B cell (primary cell): ENCODE measurements at regions not wholly inside any gene's neighbourhood (a gene's known extent, or its start where the extent isn't known, plus 50 kb on each side); places are given as distances from the start of the nearest gene placed in this dataset.

Source experiments
- ATAC-seq: fragments of 200-7000 bp; cut with Tn5 transposase; one replicate; pipeline ENCODE4 v1.10.0; 2021; ENCODE audit warnings: low read depth, mild to moderate bottlenecking, moderate number of reproducible peaks, moderate library complexity
- CTCF ChIA-PET: fragments of 350-600 bp; sonication (Branson Sonifier 250); formaldehyde crosslinking; loops from one replicate; lab custom pipeline; 2021; ENCODE audit warnings: antibody characterized with exemption, inconsistent platforms; lab: Charles Lee
- POLR2A ChIA-PET: fragments of 350-600 bp; sonication (Branson Sonifier 250); formaldehyde crosslinking; loops from one replicate; lab custom pipeline; 2021; ENCODE audit warnings: antibody characterized with exemption; lab: Charles Lee
- DNase-seq: peaks from one replicate; pipeline ENCODE4 v3.0.0; 2013
- H2AFZ ChIP-seq: 2 replicates; pipeline ENCODE4 v1.6.1; 2012; ENCODE audit warnings: mild to moderate bottlenecking, low read depth, low read length; ENCODE audit not compliant: insufficient read depth, poor library complexity, severe bottlenecking
- H3K27ac ChIP-seq, 2 donors: 1 replicate in 1 of 2; 2 replicates in 1 of 2; pipeline ENCODE4 v1.5.1; 2012 to 2013; ENCODE audit warnings: low read length in 2 of 2, mild to moderate bottlenecking in 2 of 2, moderate library complexity in 1 of 2
- H3K27me3 ChIP-seq, 4 experiments: fragments of 200-600 bp in 1 of 4; sonication (generic) in 1 of 4; replicated peaks in 1 of 4; 1 replicate in 2 of 4; 2 replicates in 2 of 4; pipeline versions ENCODE4 v1.6.1 to v1.7.0; 2013 to 2016; ENCODE audit warnings: low read length in 3 of 4, mild to moderate bottlenecking in 2 of 4, mixed read lengths in 1 of 4, moderate library complexity in 1 of 4; ENCODE audit not compliant: insufficient read depth in 4 of 4, control insufficient read depth in 3 of 4; ENCODE audit errors: control extremely low read depth in 1 of 4
- H3K36me3 ChIP-seq, 2 experiments: replicated peaks in 1 of 2; 1 replicate in 1 of 2; 2 replicates in 1 of 2; pipeline versions ENCODE4 v1.6.1 to v1.7.1; 2013; ENCODE audit warnings: low read length in 1 of 2; ENCODE audit not compliant: insufficient read depth in 2 of 2, control insufficient read depth in 1 of 2; ENCODE audit errors: control extremely low read depth in 1 of 2, extremely low read depth in 1 of 2
- H3K4me1 ChIP-seq, 2 donors: fragments of 200-600 bp in 1 of 2; sonication (generic) in 1 of 2; 1 replicate in 1 of 2; 2 replicates in 1 of 2; pipeline versions ENCODE4 v1.5.1 to v1.6.1; 2013 to 2017; ENCODE audit warnings: low read length in 2 of 2; ENCODE audit not compliant: control insufficient read depth in 2 of 2, insufficient read depth in 2 of 2
- H3K4me2 ChIP-seq: replicated peaks from 2 replicates; pipeline ENCODE3; 2012; ENCODE audit warnings: mild to moderate bottlenecking, low read depth, low read length; ENCODE audit not compliant: poor library complexity, severe bottlenecking
- H3K4me3 ChIP-seq, 5 experiments: fragments of 200-600 bp in 1 of 5; sonication (generic) in 1 of 5; 1 replicate in 3 of 5; 2 replicates in 2 of 5; pipeline versions ENCODE4 v1.5.1 to v1.7.0; 2011 to 2016; ENCODE audit warnings: low read length in 4 of 5, mild to moderate bottlenecking in 4 of 5, low read depth in 2 of 5, control low read depth in 1 of 5, moderate library complexity in 1 of 5; ENCODE audit not compliant: insufficient read depth in 1 of 5; ENCODE audit errors: control extremely low read depth in 1 of 5, extremely low read depth in 1 of 5
- H3K79me2 ChIP-seq: fragments of 200-600 bp; sonication (generic); one replicate; pipeline ENCODE4 v1.6.0; 2016; ENCODE audit warnings: low read length; ENCODE audit not compliant: control insufficient read depth, insufficient read depth
- H3K9ac ChIP-seq: fragments of 200-600 bp; sonication (generic); 2 replicates; pipeline ENCODE4 v1.6.1; 2017; ENCODE audit warnings: mild to moderate bottlenecking, low read length, moderate library complexity
- H3K9me3 ChIP-seq, 3 donors: one replicate each; pipeline versions ENCODE4 v1.6.1 to v1.7.1; 2013; ENCODE audit warnings: low read length in 2 of 3; ENCODE audit not compliant: control insufficient read depth in 2 of 3, insufficient read depth in 1 of 3; ENCODE audit errors: control extremely low read depth in 1 of 3
- H4K20me1 ChIP-seq: 2 replicates; pipeline ENCODE4 v1.6.0; 2012; ENCODE audit warnings: mild to moderate bottlenecking, low read length; ENCODE audit not compliant: insufficient read depth, control insufficient read depth, poor library complexity, severe bottlenecking
- H3K27ac Mint-ChIP-seq: one replicate; pipeline ENCODE4 v1.8.0; 2021; ENCODE audit warnings: mixed read lengths
- H3K27me3 Mint-ChIP-seq: one replicate; pipeline ENCODE4 v1.8.0; 2021; ENCODE audit warnings: mixed read lengths
- H3K4me1 Mint-ChIP-seq: one replicate; pipeline ENCODE4 v1.8.0; 2021; ENCODE audit warnings: mixed read lengths
- H3K4me3 Mint-ChIP-seq: one replicate; pipeline ENCODE4 v1.8.0; 2021; ENCODE audit warnings: mixed read lengths
- H3K9me3 Mint-ChIP-seq: one replicate; pipeline ENCODE4 v1.8.0; 2022; ENCODE audit warnings: mixed read lengths; ENCODE audit not compliant: insufficient read depth
- EZH2 ChIP-seq: IDR thresholded peaks from 2 replicates; pipeline ENCODE4 v1.6.1; 2012; ENCODE audit warnings: borderline replicate concordance, low read depth, mild to moderate bottlenecking, moderate library complexity, low read length; ENCODE audit not compliant: insufficient read depth, poor library complexity, severe bottlenecking
- WGBS: methylation state at CpG from one replicate; pipeline ENCODE4 v1.1.5; 2013; ENCODE audit warnings: missing lambda C conversion rate; ENCODE audit not compliant: insufficient coverage; 5-methylcytosine and 5-hydroxymethylcytosine counted together
- intact Hi-C: fragments of 100-400 bp; cut with micrococcal nuclease; formaldehyde crosslinking; loops from one replicate; pipeline ENCODE4 v1.10.0; 2022
- TF ChIP-seq, protein P1 (sequence below): fragments of 200-600 bp; IDR thresholded peaks from one replicate; pipeline ENCODE4 v1.8.0; 2022; ENCODE audit warnings: antibody characterized with exemption, mild to moderate bottlenecking

DNA sequence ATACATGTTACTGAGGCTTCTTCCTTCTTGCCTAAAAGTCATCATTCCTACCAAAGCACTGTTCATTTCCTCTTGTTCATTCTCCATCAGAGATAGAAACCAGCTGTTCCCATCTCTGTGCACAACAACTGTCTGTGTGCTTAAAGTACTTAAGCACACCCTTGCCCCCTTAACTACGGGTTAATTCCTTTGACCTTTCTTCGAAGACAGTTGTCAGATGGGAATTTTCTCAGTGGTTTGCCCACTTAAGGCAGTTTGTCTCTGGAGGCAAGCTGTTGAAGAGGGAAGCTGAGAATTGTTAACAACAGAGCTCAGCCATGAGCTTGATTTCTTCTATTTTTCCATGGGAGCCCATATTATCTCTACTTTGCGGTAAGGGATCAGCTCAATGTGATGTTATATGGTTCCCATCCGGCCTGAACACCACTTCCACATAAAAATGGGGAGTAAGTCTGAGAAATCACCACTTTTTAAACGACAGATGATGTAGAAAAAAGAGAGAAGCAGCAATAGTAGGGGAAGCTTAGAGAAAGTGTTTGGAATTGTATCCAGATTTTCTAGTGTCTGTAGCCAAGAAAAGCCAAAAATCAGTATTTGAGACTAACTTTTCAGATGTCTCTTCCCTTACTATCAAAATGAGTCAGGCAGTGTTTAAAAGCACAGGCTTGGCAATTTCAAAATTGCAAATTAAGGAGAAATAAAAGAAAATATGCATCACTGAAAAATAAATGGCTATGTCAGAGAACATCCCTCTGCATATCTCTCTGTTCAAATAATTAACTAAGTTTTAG, 194.4 kb downstream of the SLIT2 start:
- H3K79me2 ChIP-seq = no peaks in the 10 kb centered on the region
- Mint-ChIP-seq H3K9me3 (no peaks in the 10 kb centered on the region), H3K27me3 (peaks cover 4% of the 10 kb centered on the region), H3K4me1 (no peaks in the 10 kb centered on the region), H3K27ac (no peak overlapping the region), H3K4me3 (no peak overlapping the region)
- CTCF ChIA-PET = no interaction called here
- no peak overlapping the region for H2AFZ ChIP-seq
- TF ChIP-seq, protein P1, sequence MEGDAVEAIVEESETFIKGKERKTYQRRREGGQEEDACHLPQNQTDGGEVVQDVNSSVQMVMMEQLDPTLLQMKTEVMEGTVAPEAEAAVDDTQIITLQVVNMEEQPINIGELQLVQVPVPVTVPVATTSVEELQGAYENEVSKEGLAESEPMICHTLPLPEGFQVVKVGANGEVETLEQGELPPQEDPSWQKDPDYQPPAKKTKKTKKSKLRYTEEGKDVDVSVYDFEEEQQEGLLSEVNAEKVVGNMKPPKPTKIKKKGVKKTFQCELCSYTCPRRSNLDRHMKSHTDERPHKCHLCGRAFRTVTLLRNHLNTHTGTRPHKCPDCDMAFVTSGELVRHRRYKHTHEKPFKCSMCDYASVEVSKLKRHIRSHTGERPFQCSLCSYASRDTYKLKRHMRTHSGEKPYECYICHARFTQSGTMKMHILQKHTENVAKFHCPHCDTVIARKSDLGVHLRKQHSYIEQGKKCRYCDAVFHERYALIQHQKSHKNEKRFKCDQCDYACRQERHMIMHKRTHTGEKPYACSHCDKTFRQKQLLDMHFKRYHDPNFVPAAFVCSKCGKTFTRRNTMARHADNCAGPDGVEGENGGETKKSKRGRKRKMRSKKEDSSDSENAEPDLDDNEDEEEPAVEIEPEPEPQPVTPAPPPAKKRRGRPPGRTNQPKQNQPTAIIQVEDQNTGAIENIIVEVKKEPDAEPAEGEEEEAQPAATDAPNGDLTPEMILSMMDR = no peak
- no peaks in the 10 kb centered on the region for H3K36me3 ChIP-seq
- H4K20me1 ChIP-seq = no peaks in the 10 kb centered on the region
- no peak for DNase-seq
- no peak overlapping the region for H3K27ac ChIP-seq
- H3K4me3 ChIP-seq = no peak overlapping the region
- ATAC-seq = no peak
- H3K9me3 ChIP-seq = no peaks in the 10 kb centered on the region
- H3K9ac ChIP-seq = no peak overlapping the region
- no CpG with 5 or more reads among the region's 5 CpGs for WGBS
- POLR2A ChIA-PET = no interaction called here
- no peaks in the 10 kb centered on the region for H3K27me3 ChIP-seq
- intact Hi-C loops = no loop called here
- H3K4me1 ChIP-seq = no peaks in the 10 kb centered on the region
- no peak overlapping the region for H3K4me2 ChIP-seq

DNA sequence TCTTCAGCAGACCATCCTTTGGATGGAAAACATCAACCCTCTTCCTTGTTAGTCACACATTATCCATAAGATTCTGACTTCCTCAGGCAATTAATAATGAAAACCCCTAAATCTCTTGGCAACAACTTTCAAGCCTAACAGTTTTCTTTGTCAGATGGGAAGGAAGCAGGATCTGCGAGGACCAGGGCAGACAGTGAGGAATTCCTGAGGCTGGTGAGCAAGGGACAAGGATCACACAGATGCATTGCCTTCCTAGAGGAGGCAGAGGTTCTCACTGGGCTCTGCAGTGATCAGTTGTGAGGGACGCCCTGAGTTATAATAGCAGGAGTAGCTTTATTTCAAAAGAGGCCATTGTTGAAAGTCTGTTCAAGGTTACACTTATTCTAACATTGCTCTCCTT, 195.4 kb downstream of the SLIT2 start:
- H3K4me3 ChIP-seq = no peak overlapping the region
- CTCF ChIA-PET = interaction anchor here (0.6 kb wide), 1 partner anchor 852 kb away, joined by 3 read pairs; no protein-coding TSS in a partner anchor
- TF ChIP-seq EZH2 = no peak
- intact Hi-C loops = no loop called here
- H3K9ac ChIP-seq = no peak overlapping the region
- POLR2A ChIA-PET = no interaction called here
- H3K4me2 ChIP-seq = no peak overlapping the region
- H3K4me1 ChIP-seq = no peaks in the 10 kb centered on the region
- Mint-ChIP-seq H3K27ac (no peak overlapping the region), H3K4me3 (no peak overlapping the region), H3K9me3 (no peaks in the 10 kb centered on the region), H3K27me3 (peaks cover 4% of the 10 kb centered on the region), H3K4me1 (no peaks in the 10 kb centered on the region)
- no peaks in the 10 kb centered on the region for H3K27me3 ChIP-seq
- WGBS = 60% methylated on average over 1 of the region's 2 CpGs
- H3K9me3 ChIP-seq = no peaks in the 10 kb centered on the region
- H3K27ac ChIP-seq = no peak overlapping the region
- H4K20me1 ChIP-seq = no peaks in the 10 kb centered on the region
- DNase-seq (no peak), ATAC-seq (no peak)
- H2AFZ ChIP-seq = no peak overlapping the region
- no peaks in the 10 kb centered on the region for H3K79me2 ChIP-seq
- H3K36me3 ChIP-seq = no peaks in the 10 kb centered on the region
